SK-N-MC (cell line): ENCODE measurements at regions not wholly inside any gene's neighbourhood (a gene's known extent, or its start where the extent isn't known, plus 50 kb on each side); places are given as distances from the start of the nearest gene placed in this dataset.

Experiments used
- DNase-seq: peaks from one replicate; pipeline ENCODE4 v3.0.0-alpha.2; 2011; ENCODE audit warnings: low read depth, low spot score
- H3K27ac ChIP-seq: fragments of 200-600 bp; sonication (generic); 2 replicates; pipeline ENCODE4 v1.5.1; 2016; ENCODE audit warnings: mixed run types
- H3K36me3 ChIP-seq: fragments of 200-600 bp; sonication (generic); 2 replicates; pipeline ENCODE4 v1.6.1; 2017; ENCODE audit warnings: antibody characterized with exemption, low read length, mixed read lengths; ENCODE audit not compliant: insufficient read depth
- H3K4me3 ChIP-seq: fragments of 200-600 bp; sonication (generic); 2 replicates; pipeline ENCODE4 v1.5.1; 2016
- H3K9ac ChIP-seq: fragments of 200-600 bp; sonication (generic); 2 replicates; pipeline ENCODE4 v1.8.0; 2017; ENCODE audit warnings: mixed run types, mixed read lengths; ENCODE audit not compliant: insufficient read length
- H3K9me3 ChIP-seq: fragments of 200-600 bp; sonication (generic); 2 replicates; pipeline ENCODE4 v1.6.1; 2017; ENCODE audit warnings: low read depth, mild to moderate bottlenecking, antibody characterized with exemption, low read length, moderate library complexity, mixed read lengths
- EZH2 ChIP-seq: fragments of 200-600 bp; sonication (generic); IDR thresholded peaks from one replicate; pipeline ENCODE4 v1.6.1; 2017; ENCODE audit warnings: antibody characterized with exemption
- FOXP2 ChIP-seq: optimal IDR thresholded peaks from 2 replicates; pipeline ENCODE3; 2011; ENCODE audit warnings: mild to moderate bottlenecking, moderate library complexity; ENCODE audit not compliant: insufficient read depth; ENCODE audit errors: extremely low read length, control extremely low read depth
- POLR2AphosphoS5 ChIP-seq: IDR thresholded peaks from 2 replicates; pipeline ENCODE4 v1.6.1; 2012; ENCODE audit warnings: mild to moderate bottlenecking, low read depth, low read length, borderline replicate concordance

- H3K27ac ChIP-seq = no peak overlapping the region
- no peak overlapping the region for H3K4me3 ChIP-seq
- H3K36me3 ChIP-seq = no peaks in the 10 kb centered on the region
- DNase-seq = no peak
- H3K9me3 ChIP-seq = no peaks in the 10 kb centered on the region
- no peak overlapping the region for H3K9ac ChIP-seq
- TF ChIP-seq EZH2 (no peak), FOXP2 (no peak), POLR2AphosphoS5 (no peak)
Observed at GRCh38 chr10:50972591-50972990, 87.2 kb upstream of the A1CF start.

DNA sequence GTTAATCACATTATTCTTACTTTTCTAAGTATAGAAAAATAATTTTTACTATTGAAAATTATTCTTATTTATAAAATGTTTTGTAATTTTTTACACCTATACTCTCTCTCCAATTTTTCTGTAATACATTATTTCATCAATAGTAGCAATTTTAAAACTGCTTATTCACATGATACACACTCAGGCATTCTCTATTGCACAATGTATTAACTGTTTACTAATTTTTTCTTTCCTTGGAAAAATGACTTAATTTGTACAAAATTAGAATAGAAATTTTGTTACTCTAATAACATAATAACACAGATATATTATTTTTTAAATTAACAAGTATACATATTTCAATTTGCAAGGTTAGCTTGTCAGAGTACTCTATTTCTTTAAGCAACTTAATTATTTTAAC, 92.9 kb upstream of the PRKG1 start:
- no peak overlapping the region for H3K4me3 ChIP-seq
- H3K9ac ChIP-seq = no peak overlapping the region
- H3K27ac ChIP-seq = no peak overlapping the region
- TF ChIP-seq POLR2AphosphoS5 (no peak), EZH2 (no peak), FOXP2 (no peak)
- no peak for DNase-seq
- H3K36me3 ChIP-seq = no peaks in the 10 kb centered on the region
- H3K9me3 ChIP-seq = no peaks in the 10 kb centered on the region

DNA sequence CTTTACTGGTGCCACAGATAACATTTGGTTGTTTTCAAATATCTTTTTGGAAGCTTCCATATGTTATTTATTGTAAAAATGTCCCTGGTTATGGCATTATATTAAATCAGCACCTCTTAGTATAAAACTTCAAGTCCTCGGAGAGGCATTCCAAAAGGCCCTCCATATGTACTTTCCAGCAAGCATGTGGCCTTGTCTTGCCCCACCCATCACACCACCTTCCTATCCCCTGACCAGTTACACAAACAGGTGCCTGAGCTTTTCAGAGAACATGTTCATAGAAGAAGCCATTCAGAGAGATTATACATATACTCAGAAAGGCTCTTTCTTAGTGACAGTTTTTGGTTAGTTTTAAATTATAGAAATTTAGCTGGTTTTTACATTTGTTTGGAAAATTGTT, 92.4 kb upstream of the PRKG1 start:
- TF ChIP-seq EZH2 = no peak
- no peak for TF ChIP-seq FOXP2
- no peak for TF ChIP-seq POLR2AphosphoS5
- no peak overlapping the region for H3K4me3 ChIP-seq
- no peak for DNase-seq
- no peaks in the 10 kb centered on the region for H3K36me3 ChIP-seq
- no peak overlapping the region for H3K27ac ChIP-seq
- H3K9me3 ChIP-seq = no peaks in the 10 kb centered on the region
- H3K9ac ChIP-seq = no peak overlapping the region

DNA sequence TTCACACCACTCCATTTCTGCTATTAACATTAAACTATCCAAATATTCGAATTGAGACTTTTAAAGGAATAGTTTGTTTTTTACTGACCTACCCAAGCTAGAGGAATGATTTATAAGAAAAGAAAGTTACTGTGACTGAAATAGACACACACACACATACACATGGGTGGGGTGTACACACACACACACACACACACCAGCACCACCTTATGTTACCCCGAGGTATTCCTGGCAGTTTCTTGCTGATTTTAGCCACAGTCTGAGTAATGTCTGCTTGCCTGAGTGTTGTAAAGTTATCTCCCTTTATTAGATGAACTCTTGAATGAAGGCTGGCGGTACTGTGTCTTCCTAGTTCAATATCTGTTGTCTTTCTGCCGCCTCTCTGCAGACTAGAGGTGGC, 91.3 kb upstream of the PRKG1 start:
- no peaks in the 10 kb centered on the region for H3K9me3 ChIP-seq
- H3K36me3 ChIP-seq = no peaks in the 10 kb centered on the region
- H3K4me3 ChIP-seq = no peak overlapping the region
- TF ChIP-seq POLR2AphosphoS5 = no peak
- TF ChIP-seq EZH2 = no peak
- TF ChIP-seq FOXP2 = no peak
- H3K27ac ChIP-seq = no peak overlapping the region
- no peak overlapping the region for H3K9ac ChIP-seq
- no peak for DNase-seq

- Histone ChIP-seq H3K4me3 (no peak overlapping the region), H3K9me3 (no peaks in the 10 kb centered on the region), H3K9ac (no peak overlapping the region), H3K27ac (no peak overlapping the region), H3K36me3 (no peaks in the 10 kb centered on the region)
- TF ChIP-seq FOXP2 (no peak), POLR2AphosphoS5 (no peak), EZH2 (no peak)
- DNase-seq = no peak
Observed at GRCh38 chr10:50987934-50988333, 86.4 kb upstream of the PRKG1 start.

- Histone ChIP-seq H3K27ac (no peak overlapping the region), H3K9ac (no peak overlapping the region), H3K9me3 (no peaks in the 10 kb centered on the region), H3K36me3 (no peaks in the 10 kb centered on the region), H3K4me3 (no peak overlapping the region)
- TF ChIP-seq EZH2 = no peak
- no peak for DNase-seq
Observed at GRCh38 chr10:50988792-50989191, 85.5 kb upstream of the PRKG1 start.

- TF ChIP-seq EZH2 (no peak), POLR2AphosphoS5 (no peak), FOXP2 (no peak)
- no peak for DNase-seq
- Histone ChIP-seq H3K9me3 (no peaks in the 10 kb centered on the region), H3K36me3 (no peaks in the 10 kb centered on the region), H3K9ac (no peak overlapping the region), H3K27ac (no peak overlapping the region), H3K4me3 (peak overlapping the region; percentile 38; the same call in 1 of the 2 replicates)
Observed at GRCh38 chr10:50990568-50991455, 83.5 kb upstream of the PRKG1 start.

DNA sequence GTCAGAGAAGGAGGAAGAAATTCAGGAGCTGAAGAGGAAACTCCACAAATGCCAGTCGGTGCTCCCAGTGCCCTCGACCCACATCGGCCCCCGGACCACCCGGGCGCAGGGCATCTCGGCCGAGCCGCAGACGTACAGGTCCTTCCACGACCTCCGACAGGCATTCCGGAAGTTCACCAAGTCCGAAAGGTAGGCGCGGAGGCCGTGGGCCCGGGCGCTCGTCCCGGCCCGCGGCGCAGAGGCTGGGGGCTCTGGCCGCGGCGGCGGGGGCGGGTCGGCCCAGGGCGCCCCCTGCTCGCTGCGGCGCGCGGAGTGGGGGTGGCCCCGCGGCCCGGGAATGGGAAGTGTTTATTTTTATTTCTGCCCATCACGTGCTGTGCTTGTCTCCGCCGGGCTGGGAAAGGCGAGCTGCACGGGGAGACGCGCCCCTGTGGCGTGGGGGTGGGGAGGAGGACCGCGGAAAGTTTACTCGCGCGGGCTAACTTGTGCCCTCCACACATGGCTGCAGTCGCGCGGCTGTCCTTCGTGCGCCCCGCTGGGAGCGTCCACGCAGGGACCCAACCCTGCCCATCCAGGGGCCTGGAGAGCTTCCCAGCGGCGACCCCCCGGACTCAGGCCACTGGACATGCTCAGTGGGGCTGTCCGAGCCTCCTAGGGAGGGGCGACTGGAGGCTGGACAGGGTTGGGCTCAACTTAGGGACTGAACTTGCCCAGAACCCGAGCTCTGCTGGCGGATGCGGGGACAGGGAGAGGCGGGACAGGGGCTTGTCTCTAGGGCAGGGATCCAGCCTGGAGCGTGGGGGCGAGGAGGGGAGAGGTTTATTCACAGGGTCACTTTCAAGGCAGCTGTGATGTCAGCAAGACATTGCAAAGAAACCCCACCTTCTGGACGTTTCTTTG, 82.6 kb upstream of the PRKG1 start:
- no peaks in the 10 kb centered on the region for H3K9me3 ChIP-seq
- TF ChIP-seq FOXP2 (no peak), EZH2 (no peak)
- DNase-seq = no peak
- peak overlapping the region; percentile 38; the same call in 1 of the 2 replicates for H3K4me3 ChIP-seq
- no peak overlapping the region for H3K27ac ChIP-seq
- H3K36me3 ChIP-seq = no peaks in the 10 kb centered on the region
- no peak overlapping the region for H3K9ac ChIP-seq

- Histone ChIP-seq H3K9ac (no peak overlapping the region), H3K9me3 (no peaks in the 10 kb centered on the region), H3K36me3 (no peaks in the 10 kb centered on the region), H3K4me3 (no peak overlapping the region), H3K27ac (no peak overlapping the region)
- DNase-seq = no peak
- TF ChIP-seq POLR2AphosphoS5 (no peak), FOXP2 (no peak), EZH2 (no peak)
Observed at GRCh38 chr10:50992356-50992901, 81.9 kb upstream of the PRKG1 start.
